ENCODE measurements at regions not wholly inside any gene's neighbourhood (a gene's known extent, or its start where the extent isn't known, plus 50 kb on each side); places are given as distances from the start of the nearest gene placed in this dataset.

GRCh38 chr7:25884265-25884828 is 267.7 kb upstream of the NFE2L3 start:
- ChIA-PET CTCF (no interaction called here), POLR2A (no interaction called here)

DNA sequence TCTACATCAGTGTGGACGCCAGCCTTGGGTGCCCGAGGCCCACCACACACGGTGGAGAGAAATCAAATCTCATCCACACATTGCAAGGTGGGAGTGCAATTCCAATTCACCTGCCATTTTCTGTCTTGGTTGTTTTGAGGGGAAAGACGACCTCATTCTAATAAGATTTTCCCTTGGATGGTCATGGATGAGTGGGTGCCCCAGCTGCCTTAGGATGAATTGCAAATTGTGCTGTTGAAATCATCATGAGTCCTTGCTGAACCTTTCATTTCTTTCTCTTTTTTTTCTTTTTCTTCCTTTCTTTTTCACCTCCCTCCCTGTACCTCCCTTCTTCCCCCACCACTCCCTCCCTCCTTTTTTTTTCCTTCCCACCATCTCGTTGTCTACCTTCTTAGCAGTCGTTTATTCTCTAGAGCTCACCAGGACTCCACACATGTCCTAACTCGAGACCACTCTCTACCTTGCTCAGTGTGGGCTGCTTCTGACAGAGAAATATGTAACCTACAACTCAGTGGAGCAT is 266.9 kb upstream of the NFE2L3 start:
- ChIA-PET POLR2A (no interaction called here), CTCF (no interaction called here)

DNA sequence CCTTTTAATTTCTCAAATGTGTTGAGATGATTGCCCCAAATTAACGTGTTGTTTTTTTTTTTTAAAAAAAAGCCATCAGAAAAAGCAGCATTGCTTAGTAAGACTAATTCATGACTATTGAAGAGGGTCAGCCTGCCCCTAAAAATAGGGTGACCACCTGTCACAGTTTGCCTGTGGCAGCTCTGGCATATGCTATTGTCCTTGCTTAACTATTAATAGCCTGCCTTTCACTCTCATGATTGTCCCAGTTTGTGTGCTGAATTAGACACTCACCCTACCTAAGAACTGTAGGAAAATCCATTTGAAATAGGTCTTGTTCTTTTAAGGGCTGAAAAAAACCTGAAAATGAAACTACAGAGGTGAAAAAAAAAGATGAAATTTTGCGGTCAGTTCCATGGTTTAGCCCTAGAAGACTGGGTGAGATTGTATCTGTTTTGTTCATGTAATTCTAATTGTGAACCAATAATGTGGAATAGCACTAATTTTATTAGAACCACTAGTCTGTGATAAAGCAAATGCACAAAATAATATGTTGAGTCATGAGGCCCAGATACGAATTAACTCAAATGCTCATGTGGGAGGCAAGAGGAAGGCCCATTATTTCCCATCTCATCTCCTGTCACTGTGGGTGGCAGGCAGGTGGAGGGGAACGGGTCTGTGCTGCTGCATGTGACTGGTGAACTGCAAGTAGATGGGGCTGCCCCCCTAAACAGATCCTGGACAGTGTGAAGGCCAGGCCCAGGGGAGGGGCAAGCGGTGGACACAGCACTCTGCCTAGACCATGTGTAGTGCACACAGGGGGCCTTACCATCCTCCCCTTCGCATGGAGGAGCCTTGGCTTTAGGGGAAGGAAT is 265.4 kb upstream of the NFE2L3 start:
- CTCF ChIA-PET = no interaction called here
- POLR2A ChIA-PET = no interaction called here

DNA sequence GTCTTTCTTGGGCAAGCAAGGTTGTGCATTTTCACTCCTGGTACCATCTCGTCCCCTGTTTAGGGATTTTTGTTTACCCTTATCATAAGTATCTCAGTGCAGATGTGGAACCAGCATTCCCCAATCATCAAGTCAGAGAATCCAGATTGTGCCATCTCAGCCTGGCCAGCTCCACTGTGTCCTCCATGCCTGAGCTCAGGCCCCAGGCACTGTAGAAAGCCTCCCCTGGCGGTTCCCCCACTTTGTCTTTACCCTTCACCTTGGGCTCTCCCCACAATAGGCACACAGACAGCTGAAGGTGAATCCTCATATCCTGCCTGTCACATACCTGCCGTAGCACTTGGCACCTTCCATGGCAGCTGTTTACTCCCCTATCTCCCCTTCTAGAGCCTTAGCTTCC is 264.7 kb upstream of the NFE2L3 start:
- ChIA-PET POLR2A (no interaction called here), CTCF (no interaction called here)

- ChIA-PET CTCF (no interaction called here), POLR2A (no interaction called here)
Measured at GRCh38 chr7:25887795-25888559, 264.0 kb upstream of the NFE2L3 start.

- ChIA-PET POLR2A (no interaction called here), CTCF (no interaction called here)
Measured at GRCh38 chr7:25889765-25890164, 262.2 kb upstream of the NFE2L3 start.

DNA sequence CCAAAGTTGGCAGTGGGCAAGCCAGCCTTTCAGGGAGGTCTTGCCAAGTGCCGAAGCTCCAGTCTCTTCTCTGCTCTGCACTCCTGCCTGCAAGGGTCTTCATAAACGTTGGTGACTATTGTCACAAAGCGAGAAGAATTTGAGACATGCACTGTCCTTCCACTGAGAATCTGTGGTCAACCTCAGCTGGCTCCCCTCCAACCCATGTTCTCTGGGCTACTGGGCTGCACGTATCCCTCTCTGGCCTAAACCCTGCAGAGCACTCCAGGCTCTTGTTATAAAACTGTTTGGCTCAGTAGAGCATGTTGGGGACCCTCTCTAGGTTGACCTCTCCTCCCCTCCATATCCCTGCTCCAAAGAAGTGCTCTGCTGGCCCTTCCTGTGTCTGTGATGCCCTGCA is 260.4 kb upstream of the NFE2L3 start:
- ChIA-PET CTCF (interaction anchor here (0.7 kb wide), 1 partner anchor 169 kb away, joined by 3 read pairs; no protein-coding TSS in a partner anchor), POLR2A (no interaction called here)

DNA sequence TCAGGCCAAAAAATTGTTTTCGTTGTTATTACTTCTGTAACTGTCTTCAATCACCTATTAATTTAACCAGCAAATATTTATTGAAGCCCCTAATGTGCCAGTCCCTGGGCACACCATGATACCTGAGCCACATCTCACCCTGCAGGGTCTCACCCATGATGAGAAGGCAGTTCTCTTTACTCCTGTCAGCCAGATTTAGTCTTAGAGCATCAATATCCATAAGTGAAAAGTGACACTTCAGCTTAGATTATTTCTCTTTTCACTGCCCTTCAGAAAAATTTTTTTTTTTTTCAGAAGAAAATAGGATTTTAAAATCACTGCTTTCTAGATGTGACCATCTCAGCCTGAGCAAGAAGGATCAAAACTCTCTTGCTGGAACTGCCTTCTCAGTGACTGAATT is 258.6 kb upstream of the NFE2L3 start:
- CTCF ChIA-PET = interaction anchor here (0.7 to 2.6 kb wide), 16 partner anchors 11 to 472 kb away, joined by 3 to 17 read pairs (median 4); no protein-coding TSS in a partner anchor
- POLR2A ChIA-PET = interaction anchor here (0.6 to 0.8 kb wide), 2 partner anchors 74 to 504 kb away, joined by 3 read pairs; no protein-coding TSS in a partner anchor

DNA sequence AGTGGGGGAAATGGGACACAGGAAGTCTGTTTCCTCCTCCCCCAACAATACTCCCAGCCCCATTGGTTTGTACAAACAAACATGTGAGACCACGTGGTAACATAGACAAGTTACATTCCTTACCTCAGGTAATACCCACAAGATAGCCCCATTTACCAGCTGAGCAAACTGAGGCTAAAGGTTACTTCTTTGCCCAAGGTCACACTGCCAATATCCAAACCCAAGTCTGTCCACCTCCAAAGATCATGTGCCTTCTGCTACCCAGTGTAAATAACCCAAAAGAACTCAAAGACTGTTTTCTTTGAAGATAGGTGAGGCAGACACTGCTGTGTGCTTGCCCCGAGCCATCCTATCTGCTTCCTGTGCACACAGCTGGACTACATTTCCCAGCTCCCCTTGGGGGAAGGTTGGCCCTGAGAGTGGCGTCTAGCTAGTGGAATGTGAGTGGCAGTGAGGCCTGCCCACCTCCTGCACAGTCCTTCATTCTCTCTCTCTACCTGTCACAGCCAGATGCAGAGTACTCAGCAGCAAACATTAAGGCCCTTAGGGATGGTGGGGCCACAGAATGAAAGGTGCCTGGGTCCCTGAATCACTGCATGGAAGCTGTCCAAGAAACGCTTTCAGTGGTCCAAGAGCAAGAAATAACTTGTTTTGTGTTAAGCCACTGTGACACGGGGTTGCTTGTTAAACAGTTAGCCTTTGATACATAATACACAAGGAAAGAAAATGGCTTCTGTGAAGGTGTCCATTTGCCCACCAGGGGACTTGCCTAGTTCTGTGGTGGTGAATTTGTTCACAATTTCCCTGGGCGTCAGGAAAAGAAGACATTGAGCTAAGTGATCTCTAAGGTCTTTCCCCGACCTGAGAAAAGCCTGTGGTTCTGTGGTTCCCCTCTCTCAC is 257.7 kb upstream of the NFE2L3 start:
- POLR2A ChIA-PET = interaction anchor here (1.3 kb wide), 1 partner anchor 397 kb away, joined by 3 read pairs; the partner anchor contains the start of gene SNX10
- CTCF ChIA-PET = interaction anchor here (0.6 to 2.6 kb wide), 10 partner anchors 14 to 690 kb away, joined by 3 to 14 read pairs (median 4); no protein-coding TSS in a partner anchor

GRCh38 chr7:25894902-25895791 is 256.9 kb upstream of the NFE2L3 start:
- CTCF ChIA-PET = interaction anchor here (1.2 to 2.6 kb wide), 4 partner anchors 165 to 605 kb away, joined by 4 to 14 read pairs (median 8); no protein-coding TSS in a partner anchor
- POLR2A ChIA-PET = interaction anchor here (1.3 kb wide), 1 partner anchor 396 kb away, joined by 3 read pairs; the partner anchor contains the start of gene SNX10

DNA sequence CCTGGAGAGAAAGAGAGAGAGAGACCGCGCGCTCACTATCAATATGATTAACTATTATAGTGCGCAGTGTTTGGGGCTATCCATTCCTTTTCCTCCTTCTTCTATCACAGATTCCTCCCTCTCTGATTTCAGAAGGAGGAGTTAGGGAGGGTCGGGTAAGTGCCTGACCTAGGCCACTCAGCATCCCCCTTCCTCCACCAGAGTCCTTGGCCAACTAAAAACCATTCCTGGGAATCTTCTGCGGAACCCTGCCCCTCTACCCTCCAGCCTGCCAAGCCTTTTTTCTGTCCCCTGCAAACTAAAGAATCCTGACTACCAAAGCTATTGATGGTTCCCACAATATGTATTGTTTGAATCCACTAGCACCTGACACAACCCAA is 256.2 kb upstream of the NFE2L3 start:
- CTCF ChIA-PET = interaction anchor here (1.3 to 2.2 kb wide), 2 partner anchors 164 to 167 kb away, joined by 4 to 11 read pairs; no protein-coding TSS in a partner anchor
- POLR2A ChIA-PET = interaction anchor here (1.3 kb wide), 1 partner anchor 395 kb away, joined by 3 read pairs; the partner anchor contains the start of gene SNX10

DNA sequence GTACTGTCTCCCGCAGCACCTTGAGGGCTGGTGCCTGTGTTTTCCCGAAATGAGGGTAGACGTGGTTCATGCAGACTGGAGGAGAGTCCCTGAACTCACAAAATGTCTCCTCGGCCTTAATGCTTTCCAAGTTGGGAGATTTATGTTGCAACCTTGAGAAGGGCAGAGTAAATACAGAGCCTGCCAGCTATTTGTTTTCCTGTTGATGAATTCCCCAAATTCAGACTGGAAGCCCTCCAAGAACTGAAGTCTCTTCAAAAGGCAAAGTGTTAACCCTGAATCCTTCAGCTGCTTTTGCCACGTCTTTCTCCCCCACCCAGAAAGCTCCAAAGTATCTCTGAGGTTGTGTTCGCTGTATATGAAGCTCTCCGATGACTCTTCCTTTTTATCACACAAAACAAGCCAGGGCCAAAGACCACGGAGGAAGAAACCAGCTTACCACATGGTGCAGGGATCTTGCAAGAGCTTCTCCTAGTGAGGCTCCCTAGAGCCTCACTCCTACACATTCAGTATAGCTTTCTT is 254.7 kb upstream of the NFE2L3 start:
- CTCF ChIA-PET = interaction anchor here (1.4 to 1.5 kb wide), 2 partner anchors 165 to 472 kb away, joined by 5 read pairs; no protein-coding TSS in a partner anchor
- POLR2A ChIA-PET = no interaction called here

DNA sequence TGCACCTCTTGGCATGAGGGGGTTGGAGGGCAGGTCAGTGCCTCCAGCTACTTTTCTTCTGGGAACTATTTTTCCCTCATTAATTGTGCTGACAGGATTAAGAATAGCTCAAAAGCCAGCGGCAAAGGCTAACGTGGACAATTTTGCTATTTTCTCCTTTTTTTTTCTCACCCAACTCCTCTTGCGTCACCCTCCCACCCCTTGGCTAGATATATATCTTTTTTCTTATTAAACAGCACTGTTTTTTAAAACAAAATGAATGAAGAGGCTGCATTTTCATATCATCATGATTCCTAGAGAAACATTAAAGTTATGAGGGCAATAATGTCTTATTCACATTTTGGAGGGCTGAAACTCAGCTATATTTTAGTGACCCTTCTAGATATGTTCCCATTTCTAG is 251.8 kb upstream of the NFE2L3 start:
- ChIA-PET POLR2A (no interaction called here), CTCF (no interaction called here)

- ChIA-PET CTCF (no interaction called here), POLR2A (no interaction called here)
Measured at GRCh38 chr7:25900877-25901276, 251.1 kb upstream of the NFE2L3 start.

GRCh38 chr7:25901658-25902057 is 250.3 kb upstream of the NFE2L3 start:
- ChIA-PET CTCF (no interaction called here), POLR2A (no interaction called here)

DNA sequence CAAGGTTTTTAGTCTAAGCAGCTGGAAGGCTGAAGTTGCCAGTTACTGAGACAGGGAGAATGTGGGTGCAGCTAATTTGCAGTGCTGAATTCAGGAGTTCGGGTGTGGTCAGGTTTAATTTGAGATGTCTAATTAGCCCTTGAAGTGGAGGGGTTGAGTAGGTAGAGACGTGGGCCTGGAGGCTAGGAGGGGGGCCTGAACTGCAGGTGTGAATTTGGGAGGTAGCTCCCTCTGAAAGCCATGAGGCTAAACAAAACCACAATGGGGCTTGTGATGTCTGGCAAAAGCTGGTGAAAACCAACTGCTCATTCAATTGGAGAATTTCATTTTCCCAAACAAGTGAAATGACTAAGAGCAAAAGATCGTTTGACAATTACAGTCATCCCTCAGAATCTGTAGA is 246.0 kb upstream of the NFE2L3 start:
- CTCF ChIA-PET = interaction anchor here (1.0 to 1.1 kb wide), 2 partner anchors 13 kb away, joined by 4 read pairs; no protein-coding TSS in a partner anchor
- POLR2A ChIA-PET = no interaction called here

GRCh38 chr7:25906760-25907159 is 245.2 kb upstream of the NFE2L3 start:
- CTCF ChIA-PET = interaction anchor here (1.0 kb wide), 1 partner anchor 14 kb away, joined by 4 read pairs; no protein-coding TSS in a partner anchor
- POLR2A ChIA-PET = no interaction called here

DNA sequence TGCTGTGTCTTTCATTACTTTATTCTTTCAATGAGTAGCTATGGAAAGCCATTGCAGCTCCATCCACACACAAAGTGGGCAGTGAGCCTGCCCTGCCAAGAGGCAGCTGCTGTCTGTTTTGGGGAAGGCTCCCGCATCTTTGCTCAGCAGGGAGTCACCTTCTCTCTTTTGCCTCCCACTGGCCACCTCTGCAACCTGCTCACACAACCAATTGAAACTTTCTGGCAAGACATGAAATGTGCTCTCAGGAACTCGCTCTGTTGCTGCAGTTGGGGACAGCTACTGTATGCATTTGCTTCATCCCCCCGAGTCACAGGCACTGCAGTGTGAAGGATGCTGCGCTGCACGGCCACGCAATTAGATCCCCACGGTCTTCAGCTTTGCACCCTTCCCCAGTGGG is 244.8 kb upstream of the NFE2L3 start:
- POLR2A ChIA-PET = no interaction called here
- CTCF ChIA-PET = interaction anchor here (1.0 to 1.5 kb wide), 2 partner anchors 14 to 60 kb away, joined by 3 to 5 read pairs; no protein-coding TSS in a partner anchor

All from activated CD8-positive, alpha-beta memory T cell treated with anti-CD3 and anti-CD28 coated beads for 36 hours (primary cell).